VCaP (cell line): ENCODE measurements at regions not wholly inside any gene's neighbourhood (a gene's known extent, or its start where the extent isn't known, plus 50 kb on each side); places are given as distances from the start of the nearest gene placed in this dataset.
"Not testable (repeated sequence)": the region's sequence is repeated elsewhere in the genome, so short reads cannot be mapped to it uniquely, and the experiment has no call there.

Experiments
- H3K27ac ChIP-seq: fragments of 450-650 bp; 2 replicates; pipeline ENCODE4 v1.5.1; 2017
- TF ChIP-seq, protein P1 (sequence below): fragments of 450-650 bp; conservative IDR thresholded peaks from 2 replicates; pipeline ENCODE4 v1.5.1; 2017; ENCODE audit warnings: mild to moderate bottlenecking, moderate library complexity

DNA sequence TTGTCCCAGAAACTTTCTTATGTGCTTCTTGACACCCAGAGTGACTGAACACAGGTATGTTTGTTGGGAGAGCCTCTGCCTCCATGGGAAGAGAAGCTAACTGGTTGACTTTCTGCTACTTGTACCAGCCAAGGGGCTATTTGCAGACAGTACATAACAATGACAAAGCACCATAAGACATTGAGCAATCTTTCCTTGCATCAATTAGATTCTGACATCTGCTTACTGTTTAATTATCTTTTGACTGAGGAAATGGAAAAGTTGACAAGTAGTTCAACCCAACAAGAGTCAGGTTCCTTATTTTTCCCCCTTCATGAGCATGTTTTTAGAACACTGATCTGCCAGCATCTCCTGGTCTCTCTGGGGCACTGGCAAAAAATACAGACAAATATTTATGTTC lies 157.7 kb downstream of the RPLP1 start:
- no peak overlapping the region for H3K27ac ChIP-seq
- TF ChIP-seq, protein P1, sequence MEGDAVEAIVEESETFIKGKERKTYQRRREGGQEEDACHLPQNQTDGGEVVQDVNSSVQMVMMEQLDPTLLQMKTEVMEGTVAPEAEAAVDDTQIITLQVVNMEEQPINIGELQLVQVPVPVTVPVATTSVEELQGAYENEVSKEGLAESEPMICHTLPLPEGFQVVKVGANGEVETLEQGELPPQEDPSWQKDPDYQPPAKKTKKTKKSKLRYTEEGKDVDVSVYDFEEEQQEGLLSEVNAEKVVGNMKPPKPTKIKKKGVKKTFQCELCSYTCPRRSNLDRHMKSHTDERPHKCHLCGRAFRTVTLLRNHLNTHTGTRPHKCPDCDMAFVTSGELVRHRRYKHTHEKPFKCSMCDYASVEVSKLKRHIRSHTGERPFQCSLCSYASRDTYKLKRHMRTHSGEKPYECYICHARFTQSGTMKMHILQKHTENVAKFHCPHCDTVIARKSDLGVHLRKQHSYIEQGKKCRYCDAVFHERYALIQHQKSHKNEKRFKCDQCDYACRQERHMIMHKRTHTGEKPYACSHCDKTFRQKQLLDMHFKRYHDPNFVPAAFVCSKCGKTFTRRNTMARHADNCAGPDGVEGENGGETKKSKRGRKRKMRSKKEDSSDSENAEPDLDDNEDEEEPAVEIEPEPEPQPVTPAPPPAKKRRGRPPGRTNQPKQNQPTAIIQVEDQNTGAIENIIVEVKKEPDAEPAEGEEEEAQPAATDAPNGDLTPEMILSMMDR: no peak

DNA sequence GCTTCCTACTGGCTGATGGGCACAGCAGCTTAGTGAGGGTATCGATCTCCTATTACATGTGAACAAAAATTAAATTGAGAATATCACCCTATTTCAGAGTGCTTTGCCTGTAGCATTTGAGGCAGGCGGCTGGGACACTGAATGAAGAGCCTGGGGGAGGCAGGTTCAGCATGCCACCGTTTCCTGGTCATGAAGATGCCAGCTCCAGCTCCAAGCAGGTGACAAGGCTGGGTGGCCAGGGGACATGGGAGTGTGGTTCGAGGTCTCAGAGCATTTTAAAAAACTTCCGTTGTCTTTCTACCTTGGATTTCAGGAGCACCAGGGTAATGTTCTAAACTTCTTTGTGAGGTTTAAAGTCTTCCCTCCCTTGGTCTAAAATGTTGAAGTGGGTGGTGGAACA lies 158.2 kb downstream of the RPLP1 start:
- H3K27ac ChIP-seq: no peak overlapping the region

DNA sequence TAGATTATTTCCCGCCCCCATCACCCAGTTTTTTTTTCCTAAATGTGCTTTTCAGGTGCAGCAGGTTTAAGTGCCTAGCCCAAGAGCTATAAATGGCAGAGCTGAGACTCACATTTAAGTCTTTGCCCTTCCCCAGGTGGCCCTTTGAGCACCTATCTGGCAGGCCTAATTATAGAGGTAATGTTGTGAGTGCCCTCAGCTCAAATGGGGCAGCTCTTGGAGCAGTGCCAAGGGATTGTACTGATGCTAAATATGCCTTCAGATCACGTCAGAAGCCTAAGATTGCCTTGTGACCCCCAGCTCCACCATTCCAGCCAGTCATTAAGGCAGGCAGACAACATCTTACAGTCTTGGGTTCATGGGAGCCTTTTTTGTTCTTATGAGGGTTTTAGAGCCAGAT lies 159.5 kb downstream of the RPLP1 start:
- TF ChIP-seq, protein P1: no peak
- H3K27ac ChIP-seq: no peak overlapping the region

More for the DNA sequence above, 158.2 kb downstream of the RPLP1 start:
- TF ChIP-seq, protein P1: no peak

DNA sequence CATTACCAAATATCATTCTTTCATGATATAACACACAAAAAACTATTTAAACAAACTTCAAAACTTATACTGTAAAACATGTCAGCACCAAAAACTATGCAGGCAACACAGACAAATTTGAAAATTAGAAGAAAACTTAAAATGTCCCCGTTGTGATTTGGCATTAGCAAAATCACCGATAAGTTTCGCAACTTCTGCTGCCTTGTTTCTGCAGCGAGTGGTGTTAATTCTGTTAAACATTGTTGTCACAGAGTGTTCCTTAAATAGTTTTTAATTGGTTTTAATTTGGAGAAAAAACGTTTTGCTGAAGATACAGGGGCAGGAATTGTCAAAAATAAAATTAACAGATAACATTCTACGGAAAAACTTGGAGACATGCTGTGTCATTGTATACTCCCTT lies 160.6 kb downstream of the RPLP1 start:
- TF ChIP-seq, protein P1: no peak
- H3K27ac ChIP-seq: no peak overlapping the region

DNA sequence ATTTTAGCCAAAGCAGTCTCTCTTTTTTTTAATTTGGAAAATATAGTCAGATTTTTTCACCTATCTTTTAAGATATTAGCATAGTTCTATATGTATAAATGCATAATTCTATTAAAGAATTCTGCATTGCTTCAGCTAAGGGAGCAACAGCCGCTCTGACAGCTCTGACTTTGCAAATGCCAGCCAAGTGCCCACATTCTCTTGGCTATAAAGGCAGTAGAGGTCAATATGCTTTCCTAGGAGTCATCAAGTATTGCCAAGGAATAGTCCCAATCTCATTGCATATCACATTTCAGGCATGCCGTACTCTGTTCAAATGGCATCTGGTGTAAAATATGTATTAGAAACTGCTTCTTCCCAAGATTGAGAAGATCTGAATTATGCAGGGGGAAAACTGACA lies 161.4 kb downstream of the RPLP1 start:
- no peak overlapping the region for H3K27ac ChIP-seq
- TF ChIP-seq, protein P1: no peak

DNA sequence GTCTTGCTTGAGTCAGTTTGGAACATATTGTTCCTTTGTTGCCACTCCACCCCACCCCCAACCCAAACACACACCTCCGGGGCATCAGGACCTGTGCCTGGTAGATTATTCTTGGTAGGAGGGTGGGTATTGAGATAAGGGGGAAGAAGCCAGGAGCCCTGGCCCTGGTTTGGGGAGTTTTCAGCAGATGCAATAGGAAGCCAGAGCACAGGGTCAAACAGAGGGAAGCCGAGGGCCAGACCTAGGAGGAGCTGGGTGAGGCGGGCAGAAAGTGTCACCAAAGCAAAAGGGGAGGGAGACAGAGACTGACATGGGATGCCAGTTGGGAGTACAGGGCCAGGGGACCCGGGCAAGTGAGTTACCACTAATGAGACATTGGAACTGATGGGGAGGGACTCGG lies 163.1 kb downstream of the RPLP1 start:
- H3K27ac ChIP-seq: no peak overlapping the region

DNA sequence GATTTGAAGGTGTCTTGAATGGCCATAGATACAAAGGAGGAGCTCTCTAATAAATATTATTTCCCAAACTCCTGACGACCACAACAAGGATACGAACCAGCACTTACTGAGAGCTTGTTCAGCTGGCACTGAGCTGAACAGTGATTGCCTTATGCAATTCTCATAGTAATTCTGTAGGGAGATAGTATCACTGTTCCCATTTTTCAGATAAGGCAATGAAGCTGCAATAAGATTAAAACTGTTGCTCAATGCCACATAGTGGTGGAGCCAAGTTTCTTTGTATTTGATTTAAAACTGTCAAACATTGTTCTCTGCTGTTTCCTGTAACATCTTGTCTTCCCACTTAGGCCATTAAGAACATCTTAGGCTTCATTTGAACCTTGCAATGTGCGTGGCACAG lies 163.9 kb downstream of the RPLP1 start:
- TF ChIP-seq, protein P1: no peak
- no peak overlapping the region for H3K27ac ChIP-seq

More for the DNA sequence above, 163.1 kb downstream of the RPLP1 start:
- TF ChIP-seq, protein P1: no peak

DNA sequence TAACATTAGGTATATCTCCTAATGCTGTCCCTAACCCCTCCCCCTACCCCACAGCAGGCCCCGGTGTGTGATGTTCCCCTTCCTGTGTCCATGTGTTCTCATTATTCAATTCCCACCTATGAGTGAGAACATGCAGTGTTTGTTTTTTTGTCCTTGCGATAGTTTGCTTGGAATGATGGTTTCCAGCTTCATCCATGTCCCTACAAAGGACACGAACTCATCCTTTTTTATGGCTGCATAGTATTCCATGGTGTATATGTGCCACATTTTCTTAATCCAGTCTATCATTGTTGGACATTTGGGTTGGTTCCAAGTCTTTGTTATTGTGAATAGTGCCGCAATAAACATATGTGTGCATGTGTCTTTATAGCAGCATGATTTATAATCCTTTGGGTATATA lies 164.5 kb downstream of the RPLP1 start:
- H3K27ac ChIP-seq: not testable (repeated sequence)
